Epithelial cell of esophagus (primary cell): ENCODE measurements at regions not wholly inside any gene's neighbourhood (a gene's known extent, or its start where the extent isn't known, plus 50 kb on each side); places are given as distances from the start of the nearest gene placed in this dataset.

ENCODE experiments used
- DNase-seq: peaks from one replicate; pipeline ENCODE4 v3.0.0; 2010; ENCODE audit warnings: low read depth
- H3K4me3 ChIP-seq: 2 replicates; pipeline ENCODE4 v1.5.1; 2011; ENCODE audit warnings: mild to moderate bottlenecking, low read length, control low read depth
- TF ChIP-seq, protein P1 (sequence below): IDR thresholded peaks from 2 replicates; pipeline ENCODE4 v1.5.1; 2011; ENCODE audit warnings: low read depth, mild to moderate bottlenecking, low read length, control low read depth, inconsistent platforms; ENCODE audit not compliant: insufficient read depth; ENCODE audit errors: missing control alignments

DNA sequence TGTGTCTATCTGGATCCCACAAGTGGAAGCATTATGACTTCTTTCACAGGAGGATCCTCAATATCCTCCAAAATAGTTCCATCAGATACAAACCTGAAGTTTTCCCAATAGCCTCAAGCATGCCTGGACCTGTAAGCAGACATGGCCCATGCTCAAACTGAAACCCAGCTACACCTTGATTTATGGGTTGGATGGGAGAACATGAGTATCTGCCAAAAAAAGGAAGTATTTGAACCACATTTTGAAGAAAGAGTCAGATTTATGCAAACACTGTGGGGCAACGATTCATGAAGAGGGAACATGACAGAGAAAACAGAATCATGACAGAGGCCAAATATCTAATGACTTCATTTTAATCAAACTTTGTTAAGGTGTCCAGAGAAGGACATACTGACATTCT lies 351.0 kb upstream of the NFIA start:
- H3K4me3 ChIP-seq: no peak overlapping the region
- TF ChIP-seq, protein P1, sequence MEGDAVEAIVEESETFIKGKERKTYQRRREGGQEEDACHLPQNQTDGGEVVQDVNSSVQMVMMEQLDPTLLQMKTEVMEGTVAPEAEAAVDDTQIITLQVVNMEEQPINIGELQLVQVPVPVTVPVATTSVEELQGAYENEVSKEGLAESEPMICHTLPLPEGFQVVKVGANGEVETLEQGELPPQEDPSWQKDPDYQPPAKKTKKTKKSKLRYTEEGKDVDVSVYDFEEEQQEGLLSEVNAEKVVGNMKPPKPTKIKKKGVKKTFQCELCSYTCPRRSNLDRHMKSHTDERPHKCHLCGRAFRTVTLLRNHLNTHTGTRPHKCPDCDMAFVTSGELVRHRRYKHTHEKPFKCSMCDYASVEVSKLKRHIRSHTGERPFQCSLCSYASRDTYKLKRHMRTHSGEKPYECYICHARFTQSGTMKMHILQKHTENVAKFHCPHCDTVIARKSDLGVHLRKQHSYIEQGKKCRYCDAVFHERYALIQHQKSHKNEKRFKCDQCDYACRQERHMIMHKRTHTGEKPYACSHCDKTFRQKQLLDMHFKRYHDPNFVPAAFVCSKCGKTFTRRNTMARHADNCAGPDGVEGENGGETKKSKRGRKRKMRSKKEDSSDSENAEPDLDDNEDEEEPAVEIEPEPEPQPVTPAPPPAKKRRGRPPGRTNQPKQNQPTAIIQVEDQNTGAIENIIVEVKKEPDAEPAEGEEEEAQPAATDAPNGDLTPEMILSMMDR: no peak
- peak; percentile 33 for DNase-seq

- peak; percentile 85 for DNase-seq
- TF ChIP-seq, protein P1: no peak
- H3K4me3 ChIP-seq: no peak overlapping the region
Measured at GRCh38 chr1:60727552-60727951, 354.8 kb upstream of the NFIA start.

DNA sequence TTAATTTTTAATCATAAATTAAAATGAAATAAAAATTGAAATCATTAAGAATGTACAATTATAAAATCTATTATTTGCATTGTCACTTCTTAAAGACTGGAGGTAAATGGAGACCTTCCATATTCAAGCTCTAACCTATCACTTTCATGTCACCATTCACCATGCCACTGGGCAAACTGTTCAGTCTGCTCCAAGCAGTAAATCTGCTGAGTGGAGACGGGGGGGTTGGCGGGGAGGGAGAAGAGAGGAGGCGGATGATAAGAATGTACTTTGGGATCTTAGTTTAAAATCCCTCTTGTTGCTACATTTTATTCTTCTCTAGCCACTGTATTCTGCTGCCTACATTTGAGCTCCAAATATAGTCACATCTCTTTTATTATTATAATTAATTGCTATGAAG lies 365.9 kb upstream of the NFIA start:
- DNase-seq: no peak
- no peak overlapping the region for H3K4me3 ChIP-seq
- TF ChIP-seq, protein P1: no peak

- no peak overlapping the region for H3K4me3 ChIP-seq
- no peak for DNase-seq
- TF ChIP-seq, protein P1: no peak
Measured at GRCh38 chr1:60715970-60716369, 366.4 kb upstream of the NFIA start.

GRCh38 chr1:60709426-60709825 lies 372.9 kb upstream of the NFIA start:
- TF ChIP-seq, protein P1: no peak
- H3K4me3 ChIP-seq: no peak overlapping the region
- no peak for DNase-seq

DNA sequence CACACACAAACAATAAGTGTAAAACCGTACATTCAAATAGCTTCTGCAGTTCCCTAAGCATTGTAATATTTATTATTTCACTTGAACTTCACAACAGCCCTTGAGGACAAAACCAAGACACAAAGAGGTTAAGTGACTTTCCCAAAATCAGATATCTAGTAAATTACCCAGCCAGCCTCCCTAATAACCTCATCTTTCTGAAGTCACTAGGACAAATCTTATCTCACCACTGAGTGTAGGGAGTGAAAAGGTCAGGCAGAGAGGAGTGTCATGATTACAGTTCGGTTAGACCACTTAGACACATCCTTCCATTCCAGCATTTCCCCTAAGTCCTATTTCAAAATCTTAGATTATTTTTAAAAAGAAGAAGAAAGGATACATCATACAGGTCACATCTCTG lies 377.3 kb upstream of the NFIA start:
- DNase-seq: no peak
- TF ChIP-seq, protein P1: no peak

DNA sequence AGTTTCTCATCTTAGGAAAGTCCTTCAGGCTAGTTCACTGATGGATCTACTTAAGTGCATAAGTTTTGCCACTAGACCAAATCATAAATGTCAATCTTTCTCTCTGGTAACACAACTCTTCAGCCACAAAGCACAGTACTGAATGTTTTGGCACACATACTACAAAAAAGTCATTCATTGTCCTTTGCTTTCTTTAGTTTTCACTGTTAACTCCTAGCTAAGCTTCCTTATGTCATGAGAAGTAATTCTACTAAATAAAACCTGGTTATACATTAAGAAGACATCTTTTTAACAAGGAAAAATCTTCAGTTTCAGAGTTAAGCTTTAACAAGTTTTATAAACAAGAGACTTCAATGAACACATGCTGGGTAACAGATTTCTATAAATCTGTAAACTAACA lies 379.2 kb upstream of the NFIA start:
- no peak for DNase-seq
- H3K4me3 ChIP-seq: no peak overlapping the region
- TF ChIP-seq, protein P1: no peak

More for the DNA sequence above, 377.3 kb upstream of the NFIA start:
- no peak overlapping the region for H3K4me3 ChIP-seq
